ENCODE measurements at regions not wholly inside any gene's neighbourhood (a gene's known extent, or its start where the extent isn't known, plus 50 kb on each side); places are given as distances from the start of the nearest gene placed in this dataset.

DNA sequence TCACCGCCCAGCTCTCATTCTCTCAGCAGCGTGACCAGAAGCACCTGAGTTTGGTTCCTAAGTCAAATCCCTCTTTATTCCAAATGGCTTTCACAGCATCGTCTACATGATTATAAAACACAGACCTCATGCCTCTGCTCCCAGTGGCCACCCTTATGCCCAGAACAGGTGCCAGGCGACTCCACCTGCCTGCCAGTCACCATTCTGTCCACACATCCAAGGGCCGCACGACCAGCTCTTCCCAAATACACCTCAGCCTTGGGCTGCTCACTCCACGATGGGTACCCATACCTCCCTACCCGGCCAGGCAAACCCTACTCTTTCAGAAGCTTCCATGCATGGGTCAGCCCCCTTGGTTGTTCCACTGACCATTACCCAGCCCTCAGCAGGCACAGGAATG lies 851.6 kb upstream of the SALL3 start:
- no peak for DNase-seq (ENCODE audit: low spot score in 2 of 2)
- Histone ChIP-seq H3K9me3 (no peaks in the 10 kb centered on the region; the same call in 1 of the 2 replicates), H3K4me3 (no peak overlapping the region), H3K36me3 (replicated peaks) (no peaks in the 10 kb centered on the region), H3K27me3 (ENCODE audit: low read depth) (no peaks in the 10 kb centered on the region), H3K4me1 (no peaks in the 10 kb centered on the region)
- in situ Hi-C loops (cut with MboI; ENCODE audit: low sequenced_read_pairs) = no loop called here

DNA sequence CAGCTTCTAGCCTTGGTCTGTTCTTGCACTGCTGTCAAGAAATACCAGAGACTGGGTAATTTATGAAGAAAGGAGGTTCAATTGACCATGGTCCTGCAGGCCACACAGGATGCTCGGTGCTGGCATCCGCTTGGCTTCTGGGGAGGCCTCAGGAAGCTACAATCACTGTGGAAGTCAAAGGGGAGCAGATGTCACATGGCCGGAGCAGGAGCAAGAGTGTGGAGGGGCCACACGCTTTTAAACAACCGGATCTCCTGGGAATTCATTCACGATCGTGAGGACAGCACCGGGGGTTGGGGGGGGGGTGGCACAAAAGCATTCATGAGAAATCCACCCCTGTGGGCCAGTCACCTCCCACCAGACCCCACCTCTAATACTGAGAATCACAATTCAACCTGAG lies 850.4 kb upstream of the SALL3 start:
- no peaks in the 10 kb centered on the region; the same call in 1 of the 2 replicates for H3K9me3 ChIP-seq
- H3K36me3 ChIP-seq (replicated peaks) = no peaks in the 10 kb centered on the region
- in situ Hi-C loops (cut with MboI; ENCODE audit: low sequenced_read_pairs) = no loop called here
- no peak for DNase-seq (ENCODE audit: low spot score in 2 of 2)
- H3K4me1 ChIP-seq = no peaks in the 10 kb centered on the region
- H3K4me3 ChIP-seq = no peak overlapping the region
- H3K27me3 ChIP-seq (ENCODE audit: low read depth) = no peaks in the 10 kb centered on the region

DNA sequence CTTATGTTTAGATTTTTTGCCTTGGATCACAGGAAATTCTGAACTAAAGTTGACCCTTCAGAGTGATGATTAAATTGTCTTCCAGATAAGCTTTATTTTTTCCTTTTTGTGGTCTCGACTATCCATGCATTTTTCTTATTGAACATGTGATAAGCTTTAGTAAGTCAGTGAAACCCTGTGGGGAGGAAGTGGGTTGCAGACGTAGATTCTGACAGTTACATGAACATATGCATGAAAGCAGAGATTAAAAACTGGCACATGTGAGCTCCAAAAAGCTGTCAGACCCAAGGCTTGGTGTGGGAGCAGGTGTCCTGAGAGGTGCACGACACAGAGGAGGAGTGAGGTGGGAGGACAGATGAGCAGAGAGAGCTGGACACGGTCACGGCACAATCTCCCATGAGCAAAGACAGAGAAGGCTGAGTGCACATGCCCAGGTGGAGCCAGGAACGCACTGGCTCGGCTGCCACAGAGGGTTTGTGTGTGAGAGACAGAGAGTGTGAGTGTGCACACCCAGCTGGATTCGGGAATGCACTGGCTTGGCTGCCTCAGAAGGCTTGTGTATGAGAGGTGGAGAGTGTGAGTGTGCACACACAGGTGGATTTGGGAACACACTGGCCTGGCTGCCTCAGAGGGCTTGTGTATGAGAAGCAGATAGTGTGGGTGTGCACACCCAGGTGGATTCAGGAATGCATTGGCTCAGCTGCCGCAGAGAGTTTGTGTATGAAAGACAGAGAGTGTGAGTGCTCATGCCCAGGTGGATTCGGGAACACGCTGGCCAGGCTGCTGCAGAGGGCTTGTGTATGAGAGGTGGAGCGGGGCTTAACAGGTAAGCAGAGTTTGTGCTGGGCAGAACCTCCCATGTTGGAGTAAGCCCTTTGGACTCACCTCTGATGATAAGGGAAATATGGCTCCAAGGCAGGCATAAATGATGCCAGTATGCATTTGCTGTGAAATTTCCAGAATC lies 849.1 kb upstream of the SALL3 start:
- Histone ChIP-seq H3K9me3 (no peaks in the 10 kb centered on the region; the same call in 1 of the 2 replicates), H3K27me3 (ENCODE audit: low read depth) (no peaks in the 10 kb centered on the region), H3K4me3 (no peak overlapping the region), H3K36me3 (replicated peaks) (no peaks in the 10 kb centered on the region), H3K4me1 (no peaks in the 10 kb centered on the region)
- in situ Hi-C loops (cut with MboI; ENCODE audit: low sequenced_read_pairs) = no loop called here
- no peak for DNase-seq (ENCODE audit: low spot score in 2 of 2)

DNA sequence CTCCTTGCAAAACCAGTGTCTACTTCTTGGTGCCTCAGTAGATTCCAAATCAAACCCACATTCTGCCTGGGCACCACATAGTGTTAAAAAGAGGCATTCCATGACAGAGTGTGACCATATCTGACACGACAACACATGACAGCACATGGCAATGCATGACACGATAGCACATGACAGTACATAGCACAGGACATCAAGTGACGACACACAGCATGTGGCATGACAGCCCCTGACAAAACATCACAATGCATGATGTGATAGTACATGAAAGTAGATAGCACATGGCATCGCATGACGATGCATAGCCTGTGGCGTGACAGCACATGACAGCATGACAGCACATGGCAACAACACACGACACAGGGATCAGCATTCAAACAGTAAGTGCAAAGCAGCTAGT lies 845.9 kb upstream of the SALL3 start:
- H3K27me3 ChIP-seq (ENCODE audit: low read depth) = no peaks in the 10 kb centered on the region
- H3K36me3 ChIP-seq (replicated peaks) = no peaks in the 10 kb centered on the region
- no peak overlapping the region for H3K4me3 ChIP-seq
- H3K9me3 ChIP-seq = no peaks in the 10 kb centered on the region; the same call in 1 of the 2 replicates
- in situ Hi-C loops (cut with MboI; ENCODE audit: low sequenced_read_pairs) = no loop called here
- H3K4me1 ChIP-seq = no peaks in the 10 kb centered on the region
- DNase-seq (ENCODE audit: low spot score in 2 of 2) = no peak

DNA sequence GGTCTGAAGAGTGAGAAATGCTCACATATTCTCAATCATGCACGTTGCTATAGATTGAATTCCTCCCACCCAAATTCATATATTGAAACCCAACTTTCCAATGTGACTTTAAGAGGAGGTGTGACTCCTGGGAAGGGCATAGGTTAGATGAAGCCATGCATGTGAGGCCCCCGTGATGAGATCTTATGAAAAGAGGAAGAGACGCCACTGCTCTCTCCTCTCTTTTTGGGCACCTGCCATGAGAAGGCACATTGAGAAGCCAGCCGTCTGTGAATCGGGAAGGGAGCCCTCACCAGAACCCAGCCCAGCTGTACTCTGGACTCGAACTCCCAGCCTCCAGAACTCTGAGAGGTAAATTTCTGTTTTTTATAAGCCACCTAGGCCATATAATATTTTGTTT lies 842.6 kb upstream of the SALL3 start:
- Histone ChIP-seq H3K27me3 (ENCODE audit: low read depth) (no peaks in the 10 kb centered on the region), H3K36me3 (replicated peaks) (no peaks in the 10 kb centered on the region), H3K9me3 (no peaks in the 10 kb centered on the region; the same call in 1 of the 2 replicates), H3K4me3 (no peak overlapping the region), H3K4me1 (no peaks in the 10 kb centered on the region)
- no peak for DNase-seq (ENCODE audit: low spot score in 2 of 2)
- in situ Hi-C loops (cut with MboI; ENCODE audit: low sequenced_read_pairs) = no loop called here

DNA sequence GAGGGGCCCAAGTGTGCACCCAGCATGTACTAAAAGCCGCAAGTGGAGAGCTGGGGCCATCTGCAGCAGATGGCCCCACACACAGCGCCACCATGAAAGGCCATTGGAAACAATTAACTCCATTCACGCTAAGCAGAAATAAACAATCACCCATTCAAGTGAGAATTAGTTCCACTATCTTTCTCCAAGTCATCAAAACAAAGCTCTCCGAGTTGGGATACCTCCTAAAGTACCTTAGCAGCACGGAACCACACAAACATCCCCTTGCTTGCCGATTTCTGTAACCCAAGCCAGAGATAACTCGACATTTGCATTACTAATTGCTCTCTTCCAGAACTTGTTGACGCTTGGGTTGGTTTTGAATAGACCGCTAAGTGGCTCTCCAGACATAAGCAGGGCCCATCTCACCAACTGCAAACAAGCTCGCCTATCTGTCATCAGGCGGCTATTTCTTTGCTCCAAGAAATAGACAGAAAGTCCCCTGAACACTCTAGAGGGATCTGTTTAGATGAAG lies 840.6 kb upstream of the SALL3 start:
- Histone ChIP-seq H3K36me3 (replicated peaks) (no peaks in the 10 kb centered on the region), H3K9me3 (no peaks in the 10 kb centered on the region)

DNA sequence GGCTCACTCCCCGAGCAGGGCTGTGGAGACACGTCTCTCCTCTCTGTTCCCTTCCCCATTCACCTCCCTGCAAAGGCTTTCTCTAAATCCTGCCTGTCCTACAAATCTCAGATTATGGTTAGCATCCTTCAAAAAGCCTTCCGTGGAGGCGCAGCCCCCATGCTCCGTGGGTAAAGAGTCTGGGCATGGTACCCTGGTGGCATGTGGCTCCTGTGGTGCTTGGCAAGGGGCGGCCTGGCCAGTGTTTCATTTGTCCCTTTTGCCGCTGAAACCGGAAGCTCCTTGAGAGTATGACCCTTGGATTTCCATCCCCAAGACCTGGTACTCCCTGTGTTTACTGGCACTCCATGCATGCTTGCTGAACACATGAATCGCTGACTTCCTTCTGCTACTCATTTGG lies 839.3 kb upstream of the SALL3 start:
- in situ Hi-C loops (cut with MboI; ENCODE audit: low sequenced_read_pairs) = no loop called here
- Histone ChIP-seq H3K4me3 (no peak overlapping the region), H3K27me3 (ENCODE audit: low read depth) (no peaks in the 10 kb centered on the region)

More for the DNA sequence above, 840.6 kb upstream of the SALL3 start:
- in situ Hi-C loops (cut with MboI; ENCODE audit: low sequenced_read_pairs) = no loop called here
- H3K4me3 ChIP-seq = no peak overlapping the region
- no peak for DNase-seq (ENCODE audit: low spot score in 2 of 2)
- H3K27me3 ChIP-seq (ENCODE audit: low read depth) = no peaks in the 10 kb centered on the region
- H3K4me1 ChIP-seq = no peaks in the 10 kb centered on the region

DNA sequence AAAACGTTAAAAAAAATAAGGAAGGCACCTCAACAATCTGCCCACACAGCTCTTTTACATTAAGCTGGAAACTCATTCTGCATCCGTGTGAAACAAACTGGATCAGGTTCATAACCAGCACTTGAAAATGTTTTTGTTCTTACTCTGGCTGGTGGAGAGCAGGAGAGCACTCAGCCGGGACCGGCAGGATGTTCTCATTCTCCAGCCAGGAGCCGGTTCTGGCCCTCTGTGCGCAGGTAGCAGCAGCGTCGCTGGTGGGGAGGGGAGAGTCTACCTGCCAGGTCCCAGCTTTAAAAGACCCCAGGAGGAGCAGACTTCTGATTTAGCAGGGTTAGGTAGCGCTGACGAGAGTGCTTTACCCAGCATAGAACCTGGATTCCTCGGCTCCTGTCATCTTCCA lies 834.9 kb upstream of the SALL3 start:
- H3K9me3 ChIP-seq = no peaks in the 10 kb centered on the region
- DNase-seq (ENCODE audit: low spot score in 2 of 2) = no peak
- no peak overlapping the region for H3K4me3 ChIP-seq
- H3K27me3 ChIP-seq (ENCODE audit: low read depth) = no peaks in the 10 kb centered on the region
- in situ Hi-C loops (cut with MboI; ENCODE audit: low sequenced_read_pairs) = no loop called here
- H3K4me1 ChIP-seq = no peaks in the 10 kb centered on the region
- H3K36me3 ChIP-seq (replicated peaks) = no peaks in the 10 kb centered on the region

More for the DNA sequence above, 839.3 kb upstream of the SALL3 start:
- Histone ChIP-seq H3K36me3 (replicated peaks) (no peaks in the 10 kb centered on the region), H3K4me1 (no peaks in the 10 kb centered on the region), H3K9me3 (no peaks in the 10 kb centered on the region)
- no peak for DNase-seq (ENCODE audit: low spot score in 2 of 2)

DNA sequence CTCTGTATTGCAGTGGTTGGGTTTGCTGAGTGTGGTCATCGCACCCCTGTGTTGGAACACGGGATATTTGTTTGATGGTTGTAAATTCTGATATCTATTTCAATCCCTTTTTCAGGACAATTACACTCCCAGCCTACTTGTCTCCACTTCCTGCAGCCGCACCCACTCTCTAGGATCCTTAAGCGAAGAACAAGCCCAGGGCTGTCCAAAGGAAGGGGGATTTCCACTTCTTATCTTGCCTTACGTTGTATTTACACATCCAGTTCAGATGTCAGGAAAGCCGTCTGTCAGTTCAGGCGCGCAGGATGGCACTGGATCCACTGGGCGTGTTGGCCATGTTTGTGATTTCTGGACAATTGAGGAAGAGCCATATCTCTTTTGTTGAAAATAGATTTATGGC lies 834.5 kb upstream of the SALL3 start:
- in situ Hi-C loops (cut with MboI; ENCODE audit: low sequenced_read_pairs) = no loop called here
- no peaks in the 10 kb centered on the region for H3K4me1 ChIP-seq
- H3K36me3 ChIP-seq (replicated peaks) = no peaks in the 10 kb centered on the region
- no peaks in the 10 kb centered on the region for H3K27me3 ChIP-seq (ENCODE audit: low read depth)
- H3K9me3 ChIP-seq = no peaks in the 10 kb centered on the region
- H3K4me3 ChIP-seq = no peak overlapping the region
- no peak for DNase-seq (ENCODE audit: low spot score in 2 of 2)

DNA sequence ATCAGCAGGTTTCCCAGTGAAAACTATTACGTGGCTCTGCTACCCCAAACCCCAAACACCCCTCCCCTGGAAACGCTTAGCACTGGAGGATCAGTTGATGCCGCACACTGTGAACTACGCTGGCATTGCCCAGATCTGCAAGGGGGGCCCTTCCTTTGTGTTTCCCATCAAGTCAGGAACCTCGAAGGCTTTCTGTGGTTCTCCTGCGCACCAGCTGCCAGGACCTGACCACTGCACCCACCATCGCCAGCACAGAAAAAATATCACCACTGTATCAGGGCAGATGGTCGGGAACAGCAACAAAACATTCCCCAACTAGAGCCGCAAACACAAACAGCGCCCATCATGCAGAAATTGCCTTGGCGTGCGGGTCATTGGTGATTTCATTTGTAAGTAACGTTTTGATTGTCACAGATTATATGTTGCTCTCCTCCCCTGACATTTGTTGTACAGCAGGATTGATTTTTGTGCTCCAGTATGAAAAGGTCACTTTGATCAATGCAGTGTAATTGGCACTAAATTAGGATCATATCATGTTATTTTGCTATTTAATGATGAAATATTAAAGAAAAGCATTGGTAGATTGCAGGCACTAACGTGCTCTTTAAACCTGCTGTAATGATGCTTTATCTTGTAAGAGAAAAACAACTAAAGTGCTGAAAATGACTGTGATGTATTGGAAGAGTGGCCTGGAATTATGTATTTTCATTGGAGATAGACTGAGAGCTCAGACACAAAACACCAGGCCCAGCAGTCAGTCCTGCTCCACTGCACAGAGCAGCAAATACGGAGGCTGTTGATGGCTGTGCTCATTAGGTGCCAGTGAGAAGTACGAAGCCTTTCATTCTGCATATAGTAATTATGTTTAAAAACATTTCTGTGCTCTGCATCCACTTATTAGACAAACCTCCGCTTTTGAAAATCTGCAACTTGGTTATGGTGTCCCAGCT lies 833.2 kb upstream of the SALL3 start:
- H3K9me3 ChIP-seq = no peaks in the 10 kb centered on the region
- in situ Hi-C loops (cut with MboI; ENCODE audit: low sequenced_read_pairs) = no loop called here

DNA sequence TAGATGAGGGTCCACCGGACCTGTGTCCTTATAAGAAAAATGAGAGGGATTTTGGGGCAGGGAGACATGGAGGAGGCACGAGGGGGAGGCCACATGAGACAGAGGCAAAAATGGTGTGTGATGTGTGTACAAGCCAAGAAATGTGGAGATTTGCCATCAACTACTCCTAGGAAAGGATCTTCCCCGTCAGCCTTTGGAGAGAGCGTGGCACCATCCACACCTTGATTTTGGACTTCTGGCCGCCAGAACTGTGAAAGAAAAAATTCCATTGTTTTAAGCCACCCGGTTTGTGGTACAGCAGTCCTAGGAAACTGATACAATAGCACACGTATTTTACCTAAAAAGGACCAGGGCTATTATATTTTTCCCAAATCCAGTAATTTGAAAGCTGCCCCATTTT lies 829.0 kb upstream of the SALL3 start:
- Histone ChIP-seq H3K9me3 (no peaks in the 10 kb centered on the region), H3K4me1 (no peaks in the 10 kb centered on the region), H3K4me3 (no peak overlapping the region), H3K36me3 (replicated peaks) (no peaks in the 10 kb centered on the region), H3K27me3 (ENCODE audit: low read depth) (no peaks in the 10 kb centered on the region)
- in situ Hi-C loops (cut with MboI; ENCODE audit: low sequenced_read_pairs) = no loop called here
- DNase-seq (ENCODE audit: low spot score in 2 of 2) = no peak

More for the DNA sequence above, 833.2 kb upstream of the SALL3 start:
- Histone ChIP-seq H3K4me3 (no peak overlapping the region), H3K27me3 (ENCODE audit: low read depth) (no peaks in the 10 kb centered on the region), H3K36me3 (replicated peaks) (no peaks in the 10 kb centered on the region), H3K4me1 (no peaks in the 10 kb centered on the region)
- DNase-seq (ENCODE audit: low spot score in 2 of 2) = no peak

DNA sequence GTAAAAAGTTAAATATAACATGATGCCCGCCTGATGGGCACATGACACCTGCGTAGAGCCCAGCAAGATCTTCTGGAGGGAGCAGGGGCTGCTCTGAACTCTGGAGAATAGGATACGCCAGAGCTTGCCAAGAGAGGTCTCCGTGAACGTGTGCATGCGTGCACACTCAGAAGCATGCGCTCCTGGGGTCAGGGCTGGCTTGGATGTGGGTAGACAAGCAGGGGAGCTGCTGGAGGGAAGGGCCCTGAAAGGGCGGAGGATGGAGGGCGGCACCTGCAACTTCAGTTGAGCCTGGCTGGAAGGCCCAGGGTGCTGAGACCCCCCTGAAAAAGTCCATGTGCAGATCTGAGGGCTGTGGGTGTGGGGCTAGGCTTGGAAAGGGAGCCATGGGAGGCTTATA lies 828.4 kb upstream of the SALL3 start:
- Histone ChIP-seq H3K27me3 (ENCODE audit: low read depth) (no peaks in the 10 kb centered on the region), H3K36me3 (replicated peaks) (no peaks in the 10 kb centered on the region), H3K9me3 (no peaks in the 10 kb centered on the region), H3K4me1 (no peaks in the 10 kb centered on the region), H3K4me3 (no peak overlapping the region)
- no peak for DNase-seq (ENCODE audit: low spot score in 2 of 2)
- in situ Hi-C loops (cut with MboI; ENCODE audit: low sequenced_read_pairs) = no loop called here

DNA sequence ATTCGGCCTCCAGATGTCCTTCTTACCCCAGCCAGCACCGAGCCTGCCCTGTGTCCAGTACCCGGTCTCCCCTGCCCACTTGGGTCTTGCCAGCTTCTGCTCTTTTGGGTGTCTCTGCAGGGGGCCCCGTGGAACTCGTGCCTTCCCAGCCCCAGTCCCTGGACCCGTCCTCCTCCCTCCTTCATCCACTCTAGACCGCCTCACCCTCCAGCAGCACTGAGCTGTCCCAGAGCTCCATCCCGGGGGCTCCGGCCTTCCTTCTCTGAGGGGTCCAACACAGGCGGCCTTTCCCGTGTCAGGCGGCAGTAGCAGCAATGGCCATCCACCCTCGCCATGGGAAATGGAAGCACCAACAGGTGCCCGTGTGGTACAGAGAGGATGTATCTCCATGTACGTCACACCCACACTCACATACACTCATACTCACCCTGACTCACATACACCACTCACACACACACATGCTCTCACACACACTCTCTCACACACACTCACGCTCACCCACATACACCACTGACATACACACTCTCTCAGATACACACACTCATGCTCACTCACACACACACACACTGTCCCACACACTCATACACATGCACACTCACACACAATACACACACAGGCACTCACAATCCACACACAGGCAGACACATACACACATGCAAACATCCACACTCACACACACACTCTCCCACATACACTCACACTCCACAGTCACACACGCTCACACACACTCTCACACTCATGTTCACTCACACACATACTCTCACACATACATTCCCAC lies 827.5 kb upstream of the SALL3 start:
- Histone ChIP-seq H3K4me1 (no peaks in the 10 kb centered on the region), H3K36me3 (replicated peaks) (no peaks in the 10 kb centered on the region), H3K4me3 (no peak overlapping the region), H3K27me3 (ENCODE audit: low read depth) (no peaks in the 10 kb centered on the region), H3K9me3 (no peaks in the 10 kb centered on the region)
- in situ Hi-C loops (cut with MboI; ENCODE audit: low sequenced_read_pairs) = no loop called here
- no peak for DNase-seq (ENCODE audit: low spot score in 2 of 2)
